Stimulated activated naive CD8-positive, alpha-beta T cell treated with anti-CD3 and anti-CD28 coated beads, Interleukin-15, Interleukin-2, amounts not matched to agents 100 U/mL and 50 U/mL, for 24 hours (primary cell): ENCODE measurements at regions not wholly inside any gene's neighbourhood (a gene's known extent, or its start where the extent isn't known, plus 50 kb on each side); places are given as distances from the start of the nearest gene placed in this dataset.
"Not testable (repeated sequence)": the region's sequence is repeated elsewhere in the genome, so short reads cannot be mapped to it uniquely, and the experiment has no call there.

Source experiments
- ATAC-seq: fragments of 150-1000 bp; cut with Tn5 transposase; one replicate; pipeline ENCODE4 v1.10.0; 2021
- DNase-seq: peaks from one replicate; pipeline ENCODE4 v3.0.0; 2021

GRCh38 chr7:42567051-42567450 is 330.0 kb upstream of the GLI3 start:
- ATAC-seq (no peak), DNase-seq (no peak)

GRCh38 chr7:42561797-42562196 is 324.8 kb upstream of the GLI3 start:
- no peak for DNase-seq
- no peak for ATAC-seq

- no peak for ATAC-seq
- DNase-seq = no peak
Observed at GRCh38 chr7:42560866-42561265, 323.9 kb upstream of the GLI3 start.

DNA sequence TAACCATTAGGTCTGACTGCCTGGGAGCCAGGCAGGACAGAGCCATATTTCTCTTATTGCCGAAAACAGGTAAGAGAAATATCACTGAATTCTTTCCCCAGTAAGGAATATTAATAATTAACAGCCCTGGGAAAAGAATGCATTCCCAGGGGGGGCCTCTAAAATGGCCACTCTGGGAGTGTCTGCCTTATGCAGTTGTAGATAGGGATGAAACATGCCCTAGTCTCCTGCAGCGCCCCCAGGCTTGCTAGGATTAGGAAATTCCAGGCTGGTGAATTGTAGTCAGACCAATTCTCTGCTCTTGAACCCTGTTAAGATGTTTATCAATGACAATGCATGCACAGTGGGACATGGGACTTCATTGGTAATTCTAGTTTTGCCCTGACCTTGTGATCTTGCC is 317.9 kb upstream of the GLI3 start:
- not testable (repeated sequence) for ATAC-seq, DNase-seq

GRCh38 chr7:42552227-42552626 is 315.2 kb upstream of the GLI3 start:
- ATAC-seq (no peak), DNase-seq (no peak)

- ATAC-seq (no peak), DNase-seq (no peak)
Observed at GRCh38 chr7:42550706-42551470, 313.9 kb upstream of the GLI3 start.

DNA sequence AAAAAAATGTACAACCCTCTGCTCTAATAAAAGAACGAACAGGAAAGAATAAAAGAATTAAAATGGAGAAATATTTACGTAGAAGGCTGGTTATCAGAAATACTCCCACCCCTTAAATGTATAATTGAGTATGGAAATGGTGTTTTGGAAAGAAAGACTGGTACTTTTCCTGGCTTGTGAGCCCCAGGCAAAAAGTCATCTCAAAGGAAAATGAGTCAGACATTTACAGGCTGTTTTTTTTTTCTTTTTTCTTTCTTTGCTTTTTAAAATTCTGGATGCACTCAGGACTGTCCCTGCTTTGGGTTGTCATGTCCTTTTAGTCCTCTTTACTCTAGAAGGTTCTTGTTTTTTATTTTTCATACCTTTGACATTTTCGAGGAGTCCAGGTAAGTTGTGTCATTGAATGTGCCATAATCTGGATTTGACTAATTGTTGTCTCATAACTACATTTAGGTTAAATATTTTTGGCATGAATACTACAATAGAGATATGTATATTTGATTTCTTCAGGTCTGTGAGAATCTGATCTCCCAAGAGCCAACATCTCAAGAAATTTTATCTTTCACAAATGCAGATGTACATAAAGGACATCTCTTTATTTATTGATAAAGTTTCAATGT is 313.0 kb upstream of the GLI3 start:
- no peak for DNase-seq
- no peak for ATAC-seq

DNA sequence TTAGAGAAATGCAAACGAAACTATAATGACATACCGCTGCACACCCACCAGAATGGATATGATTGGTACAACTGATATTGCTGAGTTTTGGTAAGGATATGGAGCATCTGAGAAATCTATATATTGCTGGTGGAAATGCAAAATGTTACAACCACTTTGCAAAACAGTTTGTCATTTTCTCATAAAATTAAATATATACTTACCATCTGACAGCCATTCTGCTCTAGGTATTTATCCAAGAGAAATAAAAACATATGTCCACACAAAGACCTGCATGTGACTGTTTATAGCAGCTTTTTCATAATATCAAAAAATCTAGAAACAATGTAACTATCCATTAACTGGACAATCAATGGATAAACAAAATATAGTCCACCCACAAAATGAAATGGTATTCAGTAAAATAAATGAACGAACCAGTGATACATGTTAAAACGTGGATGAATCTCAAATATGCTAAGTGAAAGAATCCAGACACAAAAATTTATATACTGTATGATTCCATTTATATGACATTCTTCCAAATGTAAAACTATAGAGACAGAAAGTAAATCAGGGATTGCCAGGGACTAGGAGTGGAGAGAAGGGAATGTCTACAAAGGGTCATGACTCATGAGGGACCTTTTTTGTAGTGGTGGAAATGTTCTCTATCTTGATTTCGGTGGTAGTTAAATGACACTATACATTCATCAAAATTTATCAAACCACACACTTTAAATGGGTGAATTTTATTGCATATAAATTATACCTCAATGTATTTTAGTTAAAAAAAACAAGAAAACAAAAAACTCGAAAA is 312.0 kb upstream of the GLI3 start:
- DNase-seq = no peak
- no peak for ATAC-seq

GRCh38 chr7:42545049-42545724 is 308.2 kb upstream of the GLI3 start:
- DNase-seq = no peak
- no peak for ATAC-seq

DNA sequence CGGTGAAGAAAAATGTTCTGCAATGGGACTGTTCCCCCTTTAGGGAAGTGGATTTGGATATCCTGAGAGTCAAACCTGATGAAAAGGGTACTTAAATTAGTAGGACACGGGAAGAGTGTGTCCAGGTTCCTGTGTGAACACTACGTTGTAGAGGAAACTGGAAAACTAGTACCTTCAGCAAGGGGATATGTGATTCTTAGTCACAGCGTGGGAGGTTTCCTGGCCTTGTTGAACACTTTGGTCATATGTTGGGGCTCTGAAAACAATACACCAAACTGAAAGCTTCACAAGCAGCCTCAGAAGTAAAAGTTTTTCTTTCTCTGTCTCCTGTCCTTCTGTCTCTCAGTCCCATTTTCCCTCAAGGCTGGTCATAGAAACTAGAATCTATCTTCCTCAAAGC is 306.9 kb upstream of the GLI3 start:
- ATAC-seq (no peak), DNase-seq (no peak)

DNA sequence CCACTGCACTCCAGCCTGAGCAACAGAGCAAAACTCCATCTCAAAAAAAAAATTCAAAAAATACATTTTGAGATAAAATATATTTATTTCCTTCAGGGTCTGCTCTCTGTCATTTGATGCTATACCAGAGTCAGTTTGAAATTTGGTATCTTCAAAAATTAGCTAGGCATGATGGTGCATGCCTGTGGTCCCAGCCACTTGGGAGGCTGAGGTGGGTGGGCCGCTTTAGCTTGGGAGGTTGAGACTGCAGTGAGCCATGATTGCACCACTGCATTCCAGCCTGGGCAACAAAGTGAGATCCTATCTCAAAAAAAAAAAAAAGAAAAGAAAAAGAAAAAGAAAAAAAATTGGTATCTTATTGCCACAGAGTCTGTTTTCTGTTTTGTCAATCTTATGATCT is 305.4 kb upstream of the GLI3 start:
- not testable (repeated sequence) for DNase-seq, ATAC-seq

DNA sequence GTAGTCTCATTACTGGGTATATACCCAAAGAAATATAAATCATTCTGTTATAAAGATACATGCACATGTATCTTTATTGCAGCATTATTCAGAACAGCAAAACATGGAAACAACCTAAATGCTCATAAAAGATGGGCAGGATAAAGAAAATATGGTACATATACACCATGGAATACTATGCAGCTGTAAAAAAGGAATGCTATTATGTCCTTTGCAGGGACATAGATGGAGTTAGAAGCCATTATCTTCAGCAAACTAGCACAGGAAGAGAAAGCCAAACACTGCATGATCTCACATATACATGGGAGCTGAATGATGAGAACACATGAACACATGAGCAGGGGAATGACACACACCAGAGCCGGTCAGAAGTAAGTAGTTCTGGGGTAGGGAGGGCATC is 297.4 kb upstream of the GLI3 start:
- ATAC-seq = no peak
- DNase-seq = no peak

DNA sequence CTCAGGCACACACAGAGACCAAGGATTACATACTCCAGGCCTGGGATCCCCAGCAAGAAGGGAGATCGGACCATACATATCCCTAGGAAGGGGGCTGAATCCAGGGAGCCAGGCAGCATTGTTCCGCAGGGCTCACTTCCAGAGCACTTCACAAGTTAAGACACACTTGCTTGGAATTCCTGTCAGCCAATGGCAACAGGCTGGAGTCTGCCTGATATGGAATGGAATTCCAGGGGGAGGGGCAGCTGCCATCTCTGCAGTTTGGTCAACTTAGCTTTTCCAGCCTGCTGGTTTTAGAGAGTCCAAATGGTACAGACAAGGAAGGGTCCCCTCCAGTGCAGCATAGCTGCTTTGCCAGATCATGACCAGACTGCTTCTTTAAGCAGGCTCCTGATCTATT is 290.0 kb upstream of the GLI3 start:
- DNase-seq = no peak
- ATAC-seq = no peak

- no peak for DNase-seq
- no peak for ATAC-seq
Observed at GRCh38 chr7:42522227-42522991, 285.4 kb upstream of the GLI3 start.

DNA sequence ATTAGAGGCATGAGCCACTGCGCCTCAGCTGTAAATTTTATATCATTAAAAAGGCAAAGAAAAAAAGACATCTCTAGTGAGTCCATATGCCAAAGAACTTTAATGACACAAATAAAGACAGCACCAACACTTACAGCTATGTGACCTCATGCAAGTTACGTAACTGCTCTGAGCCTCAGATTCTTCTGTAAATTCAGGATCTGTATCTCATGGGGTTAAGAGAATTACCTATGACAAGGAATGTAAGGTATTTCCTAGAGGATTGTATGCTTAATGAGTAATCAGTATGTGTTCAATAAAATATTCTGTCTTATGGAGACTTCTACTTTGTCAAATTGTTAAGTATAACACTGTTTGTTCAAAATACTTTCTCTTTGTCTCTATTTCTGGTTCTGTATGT is 274.0 kb upstream of the GLI3 start:
- ATAC-seq (no peak), DNase-seq (no peak)

GRCh38 chr7:42506097-42506496 is 269.1 kb upstream of the GLI3 start:
- DNase-seq (no peak), ATAC-seq (no peak)

GRCh38 chr7:42502022-42502421 is 265.0 kb upstream of the GLI3 start:
- DNase-seq (no peak), ATAC-seq (no peak)

DNA sequence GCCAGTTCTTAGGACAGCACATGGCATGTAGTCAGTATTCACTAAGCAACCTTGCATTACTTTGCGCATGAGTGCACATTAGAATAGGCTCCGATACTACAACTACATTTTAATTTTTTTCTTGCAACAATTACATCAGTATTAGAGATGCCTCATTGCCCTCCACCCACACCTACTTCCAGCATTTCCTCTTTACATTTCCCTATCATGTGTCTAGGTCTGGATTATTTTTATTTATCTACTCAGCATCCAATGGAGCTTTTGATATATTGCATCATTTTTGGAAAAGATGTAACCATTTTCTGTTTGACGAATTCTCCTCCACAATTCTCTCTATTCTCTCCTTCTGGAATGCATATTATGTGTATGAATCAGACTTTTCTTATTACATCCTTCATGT is 258.2 kb upstream of the GLI3 start:
- ATAC-seq (no peak), DNase-seq (no peak)

GRCh38 chr7:42494736-42495135 is 257.7 kb upstream of the GLI3 start:
- ATAC-seq (no peak), DNase-seq (no peak)

- no peak for ATAC-seq
- DNase-seq = no peak
Observed at GRCh38 chr7:42494199-42494710, 257.2 kb upstream of the GLI3 start.

DNA sequence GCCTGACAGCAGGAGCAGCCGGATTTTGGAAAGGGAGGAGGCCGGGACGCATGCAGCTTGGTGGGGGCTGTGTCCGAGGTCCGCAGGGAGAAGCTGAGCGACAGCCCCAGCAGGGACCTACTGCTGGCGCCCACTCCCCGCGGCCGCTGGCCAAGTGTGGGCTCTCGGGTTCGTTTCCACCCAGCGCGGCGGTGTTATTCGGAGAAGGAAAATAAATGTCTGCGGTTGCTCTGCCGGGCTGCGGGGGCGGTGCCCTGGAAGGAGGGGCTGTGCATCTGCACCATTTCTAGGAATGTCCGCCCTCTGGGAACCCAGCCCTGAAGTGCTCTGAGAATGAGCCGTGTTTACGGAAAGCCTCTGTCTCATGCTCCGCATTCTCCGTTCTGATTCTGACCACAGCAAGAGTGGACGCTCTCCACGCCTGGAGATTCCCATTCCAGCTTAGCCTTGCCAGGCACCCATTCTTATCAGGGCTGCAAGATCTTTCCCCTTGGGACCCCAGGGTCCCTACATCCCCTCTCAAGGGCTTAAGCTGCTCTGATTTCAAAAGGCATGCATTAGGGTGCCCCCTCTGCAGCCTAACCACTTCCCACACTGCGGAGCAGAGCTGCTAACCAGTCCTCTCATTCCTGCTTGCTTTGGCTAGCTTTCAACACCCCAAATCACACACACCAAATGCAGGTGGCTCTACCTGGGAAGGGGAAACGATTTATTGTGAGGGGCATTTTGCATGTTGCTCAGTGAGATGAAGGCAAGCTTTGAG is 256.6 kb upstream of the GLI3 start:
- ATAC-seq (no peak), DNase-seq (peak; percentile 19)
